K562 (cell line): ENCODE measurements at regions not wholly inside any gene's neighbourhood (a gene's known extent, or its start where the extent isn't known, plus 50 kb on each side); places are given as distances from the start of the nearest gene placed in this dataset.
A peak's percentile ranks its signal among the peaks of the same experiment; 100 is the strongest.

Experiments used
- ATF3 ChIP-seq, 2 experiments: fragments of 450-650 bp in 1 of 2; sonication (generic) in 1 of 2; formaldehyde crosslinking in 1 of 2; IDR thresholded peaks in 1 of 2; conservative IDR thresholded peaks in 1 of 2; 2 replicates each; pipeline versions ENCODE4 v1.6.1 to v1.8.1; 2016 to 2023; ENCODE audit warnings: mild to moderate bottlenecking in 2 of 2, moderate library complexity in 2 of 2, inconsistent platforms in 1 of 2, missing genetic modification reagents in 1 of 2
- CTCF ChIP-seq, 3 experiments: IDR thresholded peaks in 2 of 3; conservative IDR thresholded peaks in 1 of 3; 2 replicates each; pipeline ENCODE4 v1.5.1; 2011 to 2012; ENCODE audit warnings: low read length in 3 of 3, mild to moderate bottlenecking in 3 of 3, control low read depth in 2 of 3, improper control_type of control experiment in 1 of 3, inconsistent platforms in 1 of 3, low read depth in 1 of 3, mixed read lengths in 1 of 3, moderate library complexity in 1 of 3; ENCODE audit not compliant: insufficient read depth in 2 of 3
- DMBX1 ChIP-seq: fragments of 250-450 bp; sonication (Bioruptor Pico); IDR thresholded peaks from 2 replicates; pipeline ENCODE4 v1.8.0; 2022; ENCODE audit warnings: inconsistent platforms, mild to moderate bottlenecking, moderate library complexity, borderline replicate concordance
- KLF1 ChIP-seq: fragments of 450-650 bp; IDR thresholded peaks from 2 replicates; pipeline ENCODE4 v1.6.1; 2016; ENCODE audit warnings: missing genetic modification characterization, missing compliant biosample characterization
- POLR2A ChIP-seq: fragments of 450-650 bp; conservative IDR thresholded peaks from 2 replicates; pipeline ENCODE4 v1.6.1; 2016
- PRDM10 ChIP-seq: fragments of 450-650 bp; IDR thresholded peaks from 2 replicates; pipeline ENCODE4 v1.6.1; 2018; ENCODE audit not compliant: partially characterized antibody
- RFX5 ChIP-seq: IDR thresholded peaks from 2 replicates; pipeline ENCODE4 v1.6.1; 2011; ENCODE audit warnings: low read depth, mild to moderate bottlenecking, improper control_type of control experiment, low read length
- TEAD4 ChIP-seq, 2 experiments: sonication (generic) in 1 of 2; formaldehyde crosslinking in 1 of 2; IDR thresholded peaks; 2 replicates each; pipeline versions ENCODE4 v1.6.1 to v1.8.0; 2012 to 2022; ENCODE audit warnings: borderline replicate concordance in 1 of 2, inconsistent platforms in 1 of 2, low read length in 1 of 2, mild to moderate bottlenecking in 1 of 2, missing genetic modification reagents in 1 of 2
- ZKSCAN8 ChIP-seq: fragments of 200-800 bp; sonication (Bioruptor generic); IDR thresholded peaks from 2 replicates; pipeline ENCODE4 v1.6.1; 2016; ENCODE audit warnings: missing genetic modification characterization, missing compliant biosample characterization
- ZNF318 ChIP-seq, 2 experiments: fragments of 450-650 bp; IDR thresholded peaks; 2 replicates each; pipeline ENCODE4 v1.6.1; 2016; ENCODE audit warnings: mild to moderate bottlenecking in 2 of 2, borderline replicate concordance in 1 of 2, low read depth in 1 of 2, moderate library complexity in 1 of 2
- ZNF644 ChIP-seq: fragments of 200-800 bp; sonication (Bioruptor generic); IDR thresholded peaks from 2 replicates; pipeline ENCODE4 v1.6.1; 2016; ENCODE audit warnings: low read depth, missing genetic modification characterization, missing compliant biosample characterization
- ZNF76 ChIP-seq: fragments of 250-450 bp; sonication (Bioruptor Pico); IDR thresholded peaks from 2 replicates; pipeline ENCODE4 v1.4.0; 2020; ENCODE audit warnings: mild to moderate bottlenecking, moderate library complexity, borderline replicate concordance

GRCh38 chr12:68497702-68498101 lies 113.0 kb upstream of the RAP1B start (continued):
- no peak for TF ChIP-seq ZNF76 (CRISPR knock-in tag)
- TF ChIP-seq PRDM10: peak; percentile 55
- TF ChIP-seq ZKSCAN8 (CRISPR knock-in tag): no peak
- TF ChIP-seq POLR2A: no peak
- TF ChIP-seq RFX5: no peak
- TF ChIP-seq ATF3 (IDR thresholded peaks at IDR 0.05): peak; percentile 76
- TF ChIP-seq ATF3 (CRISPR knock-in tag; conservative IDR thresholded peaks at IDR 0.05): no peak
- no peak for TF ChIP-seq ZNF644 (tag)
- peak; percentile 86 for TF ChIP-seq TEAD4 (IDR thresholded peaks at IDR 0.05; ENCODE audit: low read length)
- no peak for TF ChIP-seq TEAD4 (CRISPR knock-in tag; IDR thresholded peaks at IDR 0.05; ENCODE audit: borderline replicate concordance)
- no peak for TF ChIP-seq KLF1
- no peak for TF ChIP-seq CTCF (IDR thresholded peaks at IDR 0.05 in 2 of 3, conservative IDR thresholded peaks at IDR 0.05 in 1 of 3; ENCODE audit: insufficient read depth in 2 of 3, low read depth in 1 of 3, low read length in 3 of 3)
- TF ChIP-seq DMBX1: no peak
- 0 out of 4 replicates have a peak, but pooled peaks of 1 of the 2 experiments have one; percentile 28 for TF ChIP-seq ZNF318 (IDR thresholded peaks at IDR 0.05; ENCODE audit: borderline replicate concordance in 1 of 2, low read depth in 1 of 2)
